Putamen (tissue), 1 donor: ENCODE measurements at regions not wholly inside any gene's neighbourhood (a gene's known extent, or its start where the extent isn't known, plus 50 kb on each side); places are given as distances from the start of the nearest gene placed in this dataset.

Experiments
- DNase-seq: peaks from one replicate; pipeline ENCODE4 v3.0.0-alpha.2; 2016; ENCODE audit warnings: low spot score

- no peak for DNase-seq
Observed at GRCh38 chr16:73683804-73684203, 612.8 kb upstream of the PSMD7 start.

DNA sequence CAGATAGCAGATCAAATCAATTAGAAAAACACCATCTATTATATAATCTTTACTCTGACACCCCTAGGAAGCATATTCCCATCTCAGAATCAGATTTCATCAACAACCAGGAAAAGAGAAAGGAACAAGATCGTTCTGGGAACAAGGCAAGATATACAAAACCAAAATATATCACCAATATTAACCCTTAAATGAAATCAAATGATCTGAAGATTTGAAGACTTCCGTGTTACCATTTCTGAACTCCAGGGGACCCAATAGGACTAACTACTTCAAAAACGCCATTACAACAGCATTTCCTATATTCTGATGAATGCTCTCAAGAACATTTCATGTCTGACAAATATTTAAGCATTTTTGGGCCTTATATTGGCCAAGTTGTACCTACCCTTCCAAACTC lies 624.2 kb upstream of the ZFHX3 start:
- DNase-seq = no peak

DNA sequence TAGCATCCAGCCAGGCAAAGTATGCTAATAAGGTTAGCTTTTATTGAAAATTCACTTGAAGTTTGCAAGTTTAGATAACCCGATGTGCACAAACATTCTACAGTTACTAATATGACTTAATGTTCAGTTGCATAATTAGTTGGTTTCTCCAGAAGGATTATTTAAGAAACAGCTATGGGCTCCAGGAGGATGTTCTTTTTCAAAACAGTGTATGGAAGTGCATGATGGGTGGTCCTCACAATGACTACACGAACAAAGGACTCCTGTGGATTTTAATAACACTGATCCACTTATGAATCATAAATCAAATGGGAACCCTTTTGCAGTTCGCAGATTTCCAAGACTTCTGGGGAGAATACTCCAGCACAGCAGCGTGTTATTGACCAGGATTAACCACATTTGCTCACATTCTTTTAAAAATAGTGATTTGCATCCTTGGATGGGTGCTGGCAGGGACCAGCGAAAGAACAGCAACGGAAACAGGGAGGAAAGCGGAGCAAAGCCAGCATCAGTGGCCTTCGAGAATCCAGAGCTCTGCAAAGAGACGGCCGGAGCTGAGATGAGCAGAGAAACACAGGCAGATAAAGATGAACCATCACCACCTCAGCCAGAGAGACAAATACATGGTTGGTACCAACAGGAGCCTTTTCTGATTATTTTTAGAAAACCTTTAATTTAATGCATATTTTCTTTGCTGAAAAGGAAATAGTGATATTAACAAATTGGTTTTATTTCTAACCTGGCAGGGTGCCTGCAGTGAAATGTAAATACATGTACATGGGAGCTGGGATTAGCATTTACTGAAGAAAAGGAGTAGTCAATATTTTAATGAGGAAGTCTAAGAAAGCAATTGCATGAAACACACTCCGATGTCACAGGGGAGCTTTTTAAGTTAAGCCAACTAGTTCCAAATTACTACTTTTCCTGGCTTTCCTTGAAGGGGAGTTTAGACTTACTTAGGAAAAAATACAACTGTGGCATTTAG lies 623.2 kb upstream of the ZFHX3 start:
- DNase-seq = no peak

GRCh38 chr16:73669535-73670274 lies 621.8 kb upstream of the ZFHX3 start:
- no peak for DNase-seq

GRCh38 chr16:73663720-73664119 lies 615.8 kb upstream of the ZFHX3 start:
- no peak for DNase-seq

DNA sequence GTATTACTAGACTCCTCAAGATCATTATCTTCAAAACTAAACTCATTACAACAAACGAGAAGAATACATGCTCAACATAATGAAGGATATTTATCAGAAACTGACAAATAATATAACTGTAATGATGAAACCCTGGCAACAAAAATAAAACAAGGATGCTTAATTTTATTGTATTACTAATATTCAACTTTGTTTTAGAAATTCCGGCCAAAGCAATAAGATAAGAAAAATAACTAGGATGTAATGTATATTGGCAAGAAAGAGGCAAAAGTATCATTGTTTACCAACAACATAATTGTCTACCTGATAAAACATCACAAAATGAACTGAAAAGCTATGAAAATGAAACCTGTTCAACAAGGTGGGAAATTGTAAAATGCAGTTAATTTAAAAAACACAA lies 588.3 kb upstream of the ZFHX3 start:
- no peak for DNase-seq

DNA sequence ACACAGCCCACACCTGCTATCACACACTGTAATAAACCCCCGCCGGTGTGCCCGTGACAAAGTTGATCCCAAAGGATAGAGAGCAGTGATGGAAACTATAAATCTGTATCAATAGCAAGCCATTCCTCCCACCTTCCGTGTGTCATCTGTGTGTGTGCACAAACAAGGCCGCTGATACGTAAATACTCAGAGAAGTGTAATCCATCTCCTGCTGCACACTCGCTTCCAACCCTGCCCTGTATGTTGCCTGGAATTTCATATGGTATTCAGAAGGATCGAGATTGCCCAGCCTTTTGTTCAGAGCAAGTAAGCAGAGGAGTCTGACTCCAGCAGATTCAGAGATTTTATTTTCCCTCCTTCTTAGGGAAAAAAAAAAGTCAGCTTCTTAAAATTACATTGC lies 581.1 kb upstream of the ZFHX3 start:
- no peak for DNase-seq

DNA sequence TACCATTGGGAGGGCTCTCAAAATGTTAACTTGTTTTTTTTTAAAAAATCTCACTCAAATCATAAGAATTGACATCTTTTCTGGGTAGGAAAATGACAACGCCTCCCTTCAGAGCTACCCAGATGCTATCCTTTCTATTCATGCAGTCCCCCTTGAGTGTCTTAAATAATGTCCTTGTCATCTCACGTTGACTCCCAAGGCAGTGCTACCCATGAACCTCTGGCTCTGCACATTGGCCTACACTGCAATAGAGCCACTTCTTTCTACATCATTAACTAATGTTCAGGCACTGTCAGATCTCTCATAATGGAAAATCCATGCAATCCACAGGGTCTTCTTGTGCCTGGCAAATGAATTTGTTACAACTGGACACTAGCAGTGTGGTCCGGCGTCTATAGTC lies 569.8 kb upstream of the ZFHX3 start:
- DNase-seq = no peak

DNA sequence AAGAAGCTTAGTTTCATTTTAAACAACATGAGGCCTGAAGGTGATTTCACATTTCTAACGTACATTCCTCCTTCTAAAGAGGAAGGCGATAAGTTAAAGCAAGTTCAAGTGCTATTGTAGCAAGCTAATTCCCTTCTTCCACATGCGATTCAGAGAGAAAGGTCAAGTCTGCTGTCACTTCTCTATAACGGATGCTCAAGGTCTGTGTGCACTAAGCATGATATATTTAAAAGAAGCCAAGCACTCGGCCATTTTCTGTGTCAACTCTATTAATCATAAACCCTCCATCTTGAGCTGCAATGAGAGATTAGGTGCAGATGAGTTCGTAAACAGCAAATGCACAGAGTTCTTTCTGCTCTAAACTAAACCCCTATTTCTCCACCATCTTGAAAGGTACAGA lies 568.8 kb upstream of the ZFHX3 start:
- no peak for DNase-seq

- DNase-seq = no peak
Observed at GRCh38 chr16:73616166-73616753, 568.3 kb upstream of the ZFHX3 start.

DNA sequence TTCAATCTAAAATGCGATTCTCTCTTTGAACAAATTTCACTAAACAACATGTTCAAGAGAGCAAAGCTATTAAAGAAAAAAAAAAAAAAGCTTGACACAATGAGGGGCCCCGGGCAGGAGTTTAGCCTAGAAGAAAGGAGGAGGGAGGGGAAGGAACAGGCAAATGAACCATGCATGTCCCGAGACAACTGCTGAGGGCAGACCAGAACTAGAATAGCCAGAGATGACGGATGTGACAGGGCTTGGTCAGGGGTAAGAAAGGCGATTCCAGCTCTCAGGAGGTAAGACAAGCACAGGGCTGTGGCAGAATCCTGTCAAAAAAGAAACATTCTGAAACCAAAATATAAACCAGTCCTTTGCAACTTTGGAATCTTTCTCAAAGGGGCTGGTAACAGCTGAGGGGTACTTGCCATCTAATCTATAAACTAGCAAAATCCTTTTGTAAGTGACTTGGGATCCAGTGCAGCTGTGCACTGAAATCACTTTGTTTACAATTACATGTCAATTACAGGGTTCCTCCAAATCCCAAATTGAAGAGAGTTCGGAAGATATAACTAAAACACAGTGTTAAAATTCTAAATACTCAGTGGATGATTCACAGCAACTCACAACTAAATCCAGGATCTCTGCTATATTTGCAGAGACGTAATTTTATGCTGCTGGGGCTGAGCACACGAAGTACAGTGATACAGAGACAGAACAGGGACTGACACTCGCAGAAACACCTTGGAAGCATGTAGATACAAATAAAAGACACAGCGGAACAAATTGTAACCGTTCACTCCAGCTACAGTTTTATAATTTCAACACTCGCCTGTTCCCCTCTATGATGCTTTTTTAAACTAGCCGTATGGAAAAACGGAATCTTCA lies 567.4 kb upstream of the ZFHX3 start:
- no peak for DNase-seq

DNA sequence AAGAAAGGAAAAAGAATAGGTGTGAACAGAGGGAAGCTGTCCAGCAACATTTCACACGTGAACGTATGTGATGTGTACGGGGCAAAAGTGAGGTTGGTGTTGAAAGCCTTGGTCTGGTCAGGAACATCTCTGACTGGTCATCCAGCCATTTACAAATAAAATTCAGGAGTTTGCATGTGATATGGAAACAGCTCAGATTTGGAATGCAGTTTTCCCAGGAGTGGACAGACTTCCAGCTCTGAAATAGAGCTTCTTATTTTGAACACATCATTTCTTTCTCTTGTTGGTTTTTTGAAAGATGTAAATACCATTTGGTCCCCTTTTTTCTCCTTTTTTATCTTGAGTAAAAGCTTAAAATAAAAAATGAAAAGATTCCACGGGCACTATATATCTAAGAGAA lies 566.2 kb upstream of the ZFHX3 start:
- no peak for DNase-seq

GRCh38 chr16:73610605-73611156 lies 562.8 kb upstream of the ZFHX3 start:
- DNase-seq = no peak

DNA sequence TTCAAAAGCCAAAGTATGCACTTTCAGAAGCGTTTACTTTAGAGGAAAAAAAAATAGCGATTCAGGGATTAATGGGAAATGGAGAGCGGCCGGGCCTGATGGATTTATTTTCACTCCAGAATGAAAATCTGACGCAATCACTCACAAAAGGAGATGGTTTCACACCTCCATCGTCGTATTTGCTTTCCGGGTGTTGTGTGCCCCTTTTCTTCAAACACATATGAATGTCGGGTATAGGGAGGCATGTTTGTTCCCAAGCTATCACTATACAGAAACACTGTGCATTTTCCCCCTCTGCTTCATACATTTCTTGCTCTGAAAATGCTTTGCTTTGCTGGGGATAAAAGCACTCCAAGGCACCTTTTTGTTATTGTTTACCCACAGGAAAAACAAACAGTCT lies 562.2 kb upstream of the ZFHX3 start:
- DNase-seq = no peak

GRCh38 chr16:73608911-73609310 lies 561.0 kb upstream of the ZFHX3 start:
- no peak for DNase-seq

DNA sequence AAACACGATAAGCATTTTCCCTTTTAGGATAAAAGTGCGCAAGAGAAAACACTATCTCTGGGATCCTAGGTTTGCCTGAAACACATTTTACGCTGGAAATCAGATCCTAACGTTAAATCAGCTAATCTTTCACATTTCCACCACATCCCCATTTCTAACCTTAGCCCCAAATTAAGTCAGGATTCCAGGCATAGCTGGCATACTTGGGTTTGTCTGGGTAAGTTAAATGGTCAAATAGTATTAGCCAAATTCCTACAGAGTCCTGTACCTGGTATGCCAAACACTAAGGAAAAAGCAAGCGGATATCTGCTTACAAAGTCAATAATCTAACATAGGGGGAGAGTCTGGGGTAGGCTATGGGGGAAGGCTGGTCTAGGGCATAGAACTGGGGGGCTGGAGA lies 557.4 kb upstream of the ZFHX3 start:
- DNase-seq = no peak

DNA sequence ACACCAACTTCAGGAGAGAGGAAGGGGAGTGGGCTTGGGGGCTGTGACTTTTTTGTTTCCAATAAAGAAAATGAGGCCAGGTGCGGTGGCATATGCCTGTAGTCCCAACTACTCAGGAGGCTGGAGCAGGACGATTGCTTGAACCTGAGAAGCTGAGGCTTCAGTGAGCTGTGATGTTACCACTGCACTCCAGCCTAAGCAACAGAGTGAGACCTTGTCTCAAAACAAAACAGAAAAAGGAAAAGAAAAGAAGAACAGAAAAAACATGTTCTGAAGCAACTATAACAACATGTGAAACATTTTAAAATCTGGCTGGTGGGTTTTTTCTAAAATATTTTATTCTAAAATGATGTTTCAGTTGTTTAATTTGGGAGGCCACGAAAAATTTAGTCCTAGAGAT lies 554.0 kb upstream of the ZFHX3 start:
- no peak for DNase-seq

GRCh38 chr16:73599870-73600269 lies 551.9 kb upstream of the ZFHX3 start:
- no peak for DNase-seq

DNA sequence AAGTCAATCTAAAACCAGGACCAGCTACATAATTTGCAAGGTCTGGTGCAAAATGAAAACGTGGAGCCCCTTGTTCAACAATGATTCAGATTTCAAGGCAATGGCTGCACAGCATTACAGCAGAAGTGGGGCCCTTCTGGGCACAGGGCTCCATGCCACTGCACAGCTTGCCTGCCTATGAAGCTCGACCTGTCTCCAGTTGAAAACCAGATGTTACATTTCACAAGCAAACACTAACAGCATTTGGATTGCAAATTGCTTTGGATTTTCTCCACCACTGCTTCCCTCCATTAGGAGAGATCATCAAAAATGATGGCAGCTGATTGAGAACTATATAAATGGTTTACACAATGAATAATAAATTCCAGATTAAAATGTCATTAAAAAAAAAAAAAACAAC lies 551.4 kb upstream of the ZFHX3 start:
- DNase-seq = no peak

- no peak for DNase-seq
Observed at GRCh38 chr16:73584157-73584556, 536.2 kb upstream of the ZFHX3 start.

GRCh38 chr16:73572135-73572828 lies 524.4 kb upstream of the ZFHX3 start:
- no peak for DNase-seq
